KG1 (cell line): ENCODE measurements at regions not wholly inside any gene's neighbourhood (a gene's known extent, or its start where the extent isn't known, plus 50 kb on each side); places are given as distances from the start of the nearest gene placed in this dataset.

Experiments
- DNase-seq: peaks from one replicate; lab custom pipeline; 2025; lab: John Stamatoyannopoulos, UW

GRCh38 chr3:106176734-106177133, 307.9 kb upstream of the CBLB start:
- DNase-seq, result peak; percentile 27

GRCh38 chr3:106182950-106183511, 314.2 kb upstream of the CBLB start:
- no peak for DNase-seq

- DNase-seq, result no peak
Observed at GRCh38 chr3:106183762-106184391, 315.1 kb upstream of the CBLB start.

- no peak for DNase-seq
Observed at GRCh38 chr3:106184540-106185457, 316.0 kb upstream of the CBLB start.

- DNase-seq, result no peak
Observed at GRCh38 chr3:106185949-106186348, 317.1 kb upstream of the CBLB start.

- no peak for DNase-seq
Observed at GRCh38 chr3:106190296-106190695, 321.5 kb upstream of the CBLB start.

GRCh38 chr3:106191211-106191610, 322.4 kb upstream of the CBLB start:
- no peak for DNase-seq

GRCh38 chr3:106191913-106192312, 323.1 kb upstream of the CBLB start:
- no peak for DNase-seq

- DNase-seq, result no peak
Observed at GRCh38 chr3:106193876-106194275, 325.1 kb upstream of the CBLB start.

GRCh38 chr3:106194726-106195125, 325.9 kb upstream of the CBLB start:
- no peak for DNase-seq

GRCh38 chr3:106197532-106198194, 328.9 kb upstream of the CBLB start:
- no peak for DNase-seq

GRCh38 chr3:106204160-106204868, 335.5 kb upstream of the CBLB start:
- DNase-seq, result no peak

- DNase-seq, result peak; percentile 71
Observed at GRCh38 chr3:106206146-106206545, 337.3 kb upstream of the CBLB start.

- DNase-seq, result no peak
Observed at GRCh38 chr3:106206613-106207012, 337.8 kb upstream of the CBLB start.

GRCh38 chr3:106208251-106208650, 339.4 kb upstream of the CBLB start:
- DNase-seq, result no peak

- no peak for DNase-seq
Observed at GRCh38 chr3:106208967-106209366, 340.2 kb upstream of the CBLB start.

- no peak for DNase-seq
Observed at GRCh38 chr3:106209482-106209881, 340.7 kb upstream of the CBLB start.

- DNase-seq, result no peak
Observed at GRCh38 chr3:106210923-106211322, 342.1 kb upstream of the CBLB start.

GRCh38 chr3:106212665-106213222, 343.9 kb upstream of the CBLB start:
- DNase-seq, result no peak

- DNase-seq, result no peak
Observed at GRCh38 chr3:106213954-106214353, 345.1 kb upstream of the CBLB start.

- DNase-seq, result no peak
Observed at GRCh38 chr3:106214641-106215040, 345.8 kb upstream of the CBLB start.

GRCh38 chr3:106215047-106215446, 346.2 kb upstream of the CBLB start:
- no peak for DNase-seq
